GM23248 (cell line): ENCODE measurements at regions not wholly inside any gene's neighbourhood (a gene's known extent, or its start where the extent isn't known, plus 50 kb on each side); places are given as distances from the start of the nearest gene placed in this dataset.

ENCODE experiments used
- DNase-seq: peaks from one replicate; pipeline ENCODE4 v3.0.0-alpha.2; 2015
- H2AFZ ChIP-seq: fragments of 200-600 bp; sonication (generic); 2 replicates; pipeline ENCODE4 v1.6.1; 2016; ENCODE audit warnings: antibody characterized with exemption
- H3F3A ChIP-seq: fragments of 200-600 bp; sonication (generic); 2 replicates; pipeline ENCODE4 v1.6.1; 2016; ENCODE audit warnings: mild to moderate bottlenecking, antibody characterized with exemption, mixed run types; ENCODE audit not compliant: insufficient read depth
- H3K27ac ChIP-seq: fragments of 200-600 bp; sonication (generic); 2 replicates; pipeline ENCODE4 v1.5.1; 2016; ENCODE audit warnings: mild to moderate bottlenecking
- H3K27me3 ChIP-seq: fragments of 200-600 bp; sonication (generic); replicated peaks from 2 replicates; pipeline ENCODE4 v1.6.1; 2016; ENCODE audit warnings: mild to moderate bottlenecking; ENCODE audit not compliant: insufficient read depth
- H3K36me3 ChIP-seq: fragments of 200-600 bp; sonication (generic); 2 replicates; pipeline ENCODE4 v1.6.1; 2016; ENCODE audit warnings: low read depth, mild to moderate bottlenecking
- H3K4me1 ChIP-seq: fragments of 200-600 bp; sonication (generic); 2 replicates; pipeline ENCODE4 v1.6.1; 2016; ENCODE audit warnings: mild to moderate bottlenecking; ENCODE audit not compliant: insufficient read depth
- H3K4me2 ChIP-seq: fragments of 200-600 bp; sonication (generic); one replicate; pipeline ENCODE4 v1.6.1; 2016; ENCODE audit warnings: mild to moderate bottlenecking; ENCODE audit not compliant: unreplicated experiment
- H3K4me3 ChIP-seq: fragments of 200-600 bp; sonication (generic); 2 replicates; pipeline ENCODE4 v1.5.1; 2016; ENCODE audit warnings: mild to moderate bottlenecking
- H3K79me2 ChIP-seq: fragments of 200-600 bp; sonication (generic); 2 replicates; pipeline ENCODE4 v1.6.1; 2016; ENCODE audit warnings: mild to moderate bottlenecking; ENCODE audit not compliant: insufficient read depth
- H3K9ac ChIP-seq: fragments of 200-600 bp; sonication (generic); 2 replicates; pipeline ENCODE4 v1.6.1; 2016; ENCODE audit warnings: mild to moderate bottlenecking
- H3K9me2 ChIP-seq: fragments of 200-600 bp; sonication (generic); 2 replicates; pipeline ENCODE4 v1.6.1; 2016; ENCODE audit warnings: mixed run types, mild to moderate bottlenecking, moderate library complexity; ENCODE audit not compliant: insufficient read depth
- H3K9me3 ChIP-seq: fragments of 200-600 bp; sonication (generic); one replicate; pipeline ENCODE4 v1.6.1; 2017; ENCODE audit warnings: low read depth
- H4K20me1 ChIP-seq: fragments of 200-600 bp; sonication (generic); 2 replicates; pipeline ENCODE4 v1.6.0; 2016; ENCODE audit not compliant: insufficient read depth
- EZH2 ChIP-seq: fragments of 200-600 bp; sonication (generic); IDR thresholded peaks from 2 replicates; pipeline ENCODE4 v1.6.1; 2018; ENCODE audit warnings: antibody characterized with exemption, mild to moderate bottlenecking; ENCODE audit not compliant: insufficient read depth, poor library complexity, severe bottlenecking
- EZH2phosphoT487 ChIP-seq: fragments of 200-600 bp; sonication (generic); IDR thresholded peaks from 2 replicates; pipeline ENCODE4 v1.6.1; 2018; ENCODE audit warnings: antibody characterized with exemption, moderate library complexity, mild to moderate bottlenecking, low read depth; ENCODE audit not compliant: insufficient read depth
- WGBS, 2 experiments: methylation state at CpG; one replicate each; pipeline ENCODE4 v1.1.6; 2015 to 2017; ENCODE audit warnings: low lambda C conversion rate in 2 of 2, low coverage in 1 of 2; ENCODE audit errors: missing lambda C conversion rate in 2 of 2; 5-methylcytosine and 5-hydroxymethylcytosine counted together
- in situ Hi-C: fragments of 300-500 bp; cut with MboI; formaldehyde crosslinking; loops from 2 replicates; pipeline ENCODE4 v1.15.0; 2020

DNA sequence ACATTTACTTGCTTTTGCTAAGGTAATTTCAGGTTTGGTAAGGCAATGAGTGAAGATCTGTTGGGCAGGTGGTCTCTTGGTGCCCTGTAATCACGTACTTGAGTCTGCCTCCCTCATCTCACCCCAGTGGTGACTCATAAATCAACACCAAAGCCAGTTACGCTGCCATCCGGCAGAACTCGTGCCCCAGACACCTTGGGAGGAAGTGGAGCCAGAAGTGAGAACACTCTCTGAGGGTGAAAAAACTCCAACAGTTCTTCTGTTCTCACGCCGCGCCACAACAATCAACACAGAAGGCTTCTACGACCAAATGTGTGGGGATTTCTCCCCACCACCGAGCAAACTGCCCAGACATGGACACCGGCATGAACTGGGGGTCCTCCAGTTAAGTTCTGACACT, 206.2 kb downstream of the ARL4C start:
- no peak overlapping the region for H3K4me3 ChIP-seq
- H2AFZ ChIP-seq, result no peak overlapping the region
- H3K9me2 ChIP-seq, result no peaks in the 10 kb centered on the region
- no peak for DNase-seq
- H3K79me2 ChIP-seq, result no peaks in the 10 kb centered on the region
- H3K27me3 ChIP-seq, result no peaks in the 10 kb centered on the region
- in situ Hi-C loops, result loop anchor here (25.0 kb wide), 1 partner anchor 197 kb away; the partner anchor contains the start of gene ARL4C
- peaks cover 20% of the 10 kb centered on the region; the same call in 1 of the 2 replicates for H3K4me1 ChIP-seq
- no peak overlapping the region for H3K9ac ChIP-seq
- H4K20me1 ChIP-seq, result no peaks in the 10 kb centered on the region
- TF ChIP-seq EZH2phosphoT487, result no peak
- no peak for TF ChIP-seq EZH2
- WGBS, 2 experiments, result 92 to 95% methylated on average over 10 of the region's 10 CpGs
- no peaks in the 10 kb centered on the region for H3K9me3 ChIP-seq
- H3K27ac ChIP-seq, result no peak overlapping the region
- H3K36me3 ChIP-seq, result no peaks in the 10 kb centered on the region
- no peak overlapping the region for H3K4me2 ChIP-seq
- H3F3A ChIP-seq, result peaks cover 11% of the 10 kb centered on the region

DNA sequence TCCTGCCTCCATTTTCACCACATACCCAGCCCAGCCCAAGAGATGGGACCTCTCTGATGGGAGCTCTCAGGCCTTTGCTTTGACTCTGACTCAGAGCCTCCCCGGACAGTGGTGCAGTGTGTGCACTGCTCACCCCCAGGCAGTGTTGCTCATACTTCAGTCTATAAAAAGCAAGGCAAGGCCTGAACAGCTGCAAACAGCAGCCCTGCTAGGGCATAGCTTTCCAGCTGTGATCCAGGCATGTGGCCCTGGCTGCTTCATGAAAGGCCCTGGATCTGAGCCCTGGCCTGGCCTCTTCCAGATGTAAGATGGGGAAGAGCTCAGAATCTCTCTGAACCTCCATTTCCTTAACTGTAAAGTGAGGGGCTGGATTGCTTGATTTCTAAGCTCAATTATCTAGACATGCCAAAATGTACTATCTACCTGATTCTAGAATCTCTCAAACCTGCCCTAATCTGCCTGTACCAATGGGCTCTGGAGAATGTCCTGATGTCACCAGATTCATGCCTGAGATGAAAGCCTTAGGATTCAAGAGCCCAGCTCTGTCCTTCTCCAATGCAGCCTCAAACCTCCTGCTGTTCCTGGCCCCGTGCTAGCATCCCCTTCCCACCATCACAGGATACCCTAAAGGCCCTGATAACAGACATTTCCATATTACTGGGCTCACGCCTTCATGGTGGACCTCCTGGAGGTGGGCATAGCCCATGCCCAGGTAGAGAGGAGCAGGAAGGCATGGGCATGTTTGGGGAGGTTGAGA, 206.9 kb downstream of the ARL4C start:
- H3F3A ChIP-seq, result peaks cover 11% of the 10 kb centered on the region
- peak; percentile 92 for DNase-seq
- no peak overlapping the region for H3K4me2 ChIP-seq
- no peaks in the 10 kb centered on the region for H3K9me2 ChIP-seq
- no peaks in the 10 kb centered on the region for H3K9me3 ChIP-seq
- in situ Hi-C loops, result loop anchor here (25.0 kb wide), 1 partner anchor 197 kb away; the partner anchor contains the start of gene ARL4C
- H2AFZ ChIP-seq, result no peak overlapping the region
- H3K27ac ChIP-seq, result no peak overlapping the region
- H3K79me2 ChIP-seq, result no peaks in the 10 kb centered on the region
- no peak for TF ChIP-seq EZH2phosphoT487
- TF ChIP-seq EZH2, result no peak
- H3K27me3 ChIP-seq, result no peaks in the 10 kb centered on the region
- H3K36me3 ChIP-seq, result no peaks in the 10 kb centered on the region
- H4K20me1 ChIP-seq, result no peaks in the 10 kb centered on the region
- WGBS, 2 experiments, result 57 to 60% methylated on average over 3 of the region's 3 CpGs
- H3K4me3 ChIP-seq, result no peak overlapping the region
- H3K9ac ChIP-seq, result no peak overlapping the region
- H3K4me1 ChIP-seq, result peaks cover 20% of the 10 kb centered on the region; the same call in 1 of the 2 replicates

DNA sequence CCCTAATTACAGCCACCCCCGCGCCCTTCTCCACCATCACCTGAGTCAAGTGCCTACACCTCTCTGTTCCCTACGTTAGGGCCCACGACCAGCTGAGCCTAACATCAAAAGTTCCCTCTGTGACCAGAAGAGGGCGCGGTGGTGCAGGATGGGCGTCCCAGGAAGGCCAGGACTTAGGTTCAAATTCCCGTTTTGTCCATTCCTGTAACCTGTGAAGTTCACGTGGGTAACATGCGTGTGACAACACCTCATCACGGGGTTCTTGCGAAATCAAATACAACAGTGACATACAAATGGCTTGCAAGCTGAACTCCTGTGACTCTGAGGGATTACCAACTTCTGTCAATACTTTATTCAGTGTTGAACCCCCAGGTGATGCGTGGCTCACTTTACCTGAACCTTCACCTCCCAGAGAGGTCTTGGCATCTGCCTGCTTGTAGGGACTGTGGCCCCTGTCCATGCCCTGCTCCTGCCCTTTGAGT, 207.9 kb downstream of the ARL4C start:
- in situ Hi-C loops, result loop anchor here (25.0 kb wide), 1 partner anchor 198 kb away; the partner anchor contains the start of gene ARL4C
- Histone ChIP-seq H3K4me1 (peaks cover 20% of the 10 kb centered on the region; the same call in 1 of the 2 replicates), H3K4me3 (no peak overlapping the region), H2AFZ (no peak overlapping the region), H3K79me2 (no peaks in the 10 kb centered on the region), H3K36me3 (no peaks in the 10 kb centered on the region), H3K27me3 (no peaks in the 10 kb centered on the region), H4K20me1 (no peaks in the 10 kb centered on the region), H3F3A (peaks cover 11% of the 10 kb centered on the region), H3K4me2 (no peak overlapping the region), H3K27ac (no peak overlapping the region), H3K9me3 (no peaks in the 10 kb centered on the region), H3K9ac (no peak overlapping the region), H3K9me2 (no peaks in the 10 kb centered on the region)
- WGBS, 2 experiments, result 40 to 42% methylated on average over 13 of the region's 13 CpGs
- peak; percentile 59 for DNase-seq
- TF ChIP-seq EZH2, result no peak
- no peak for TF ChIP-seq EZH2phosphoT487

DNA sequence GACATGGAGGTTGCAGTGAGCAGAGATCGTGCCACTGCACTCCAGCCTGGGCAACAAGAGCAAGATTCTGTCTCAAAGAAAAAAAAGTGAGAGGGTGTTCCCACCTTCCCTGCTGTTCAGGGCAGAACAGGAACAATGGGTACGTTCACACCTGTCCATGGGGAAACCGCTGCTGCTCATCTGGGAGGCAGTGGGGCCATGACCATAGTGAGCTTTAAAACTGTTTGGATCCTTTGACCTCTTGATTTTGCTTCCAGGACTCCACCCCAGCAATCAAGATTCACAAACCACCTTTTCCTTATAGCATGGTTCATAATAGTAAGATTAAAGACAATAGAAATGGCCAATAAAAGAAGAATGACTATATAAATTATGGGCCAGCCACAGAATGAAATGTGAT, 209.2 kb downstream of the ARL4C start:
- WGBS, 2 experiments, result 78 to 87% methylated on average over 3 of the region's 3 CpGs
- no peak overlapping the region for H2AFZ ChIP-seq
- H4K20me1 ChIP-seq, result no peaks in the 10 kb centered on the region
- H3K4me2 ChIP-seq, result no peak overlapping the region
- no peaks in the 10 kb centered on the region for H3K9me2 ChIP-seq
- H3K4me3 ChIP-seq, result no peak overlapping the region
- H3F3A ChIP-seq, result peaks cover 11% of the 10 kb centered on the region
- no peaks in the 10 kb centered on the region for H3K9me3 ChIP-seq
- H3K79me2 ChIP-seq, result no peaks in the 10 kb centered on the region
- no peak overlapping the region for H3K9ac ChIP-seq
- no peaks in the 10 kb centered on the region for H3K27me3 ChIP-seq
- no peaks in the 10 kb centered on the region for H3K36me3 ChIP-seq
- no peak for DNase-seq
- in situ Hi-C loops, result loop anchor here (25.0 kb wide), 1 partner anchor 200 kb away; the partner anchor contains the start of gene ARL4C
- peaks cover 20% of the 10 kb centered on the region; the same call in 1 of the 2 replicates for H3K4me1 ChIP-seq
- no peak overlapping the region for H3K27ac ChIP-seq
- no peak for TF ChIP-seq EZH2
- TF ChIP-seq EZH2phosphoT487, result no peak
